Mucosa of gallbladder (tissue), 1 donor: ENCODE measurements at regions not wholly inside any gene's neighbourhood (a gene's known extent, or its start where the extent isn't known, plus 50 kb on each side); places are given as distances from the start of the nearest gene placed in this dataset.
"Not testable (repeated sequence)": the region's sequence is repeated elsewhere in the genome, so short reads cannot be mapped to it uniquely, and the experiment has no call there.

Experiments
- DNase-seq: peaks from one replicate; pipeline ENCODE4 v3.0.0-alpha.2; 2020; ENCODE audit warnings: low spot score
- donor health status: DM: no; HTN: no; CAD: no.

DNA sequence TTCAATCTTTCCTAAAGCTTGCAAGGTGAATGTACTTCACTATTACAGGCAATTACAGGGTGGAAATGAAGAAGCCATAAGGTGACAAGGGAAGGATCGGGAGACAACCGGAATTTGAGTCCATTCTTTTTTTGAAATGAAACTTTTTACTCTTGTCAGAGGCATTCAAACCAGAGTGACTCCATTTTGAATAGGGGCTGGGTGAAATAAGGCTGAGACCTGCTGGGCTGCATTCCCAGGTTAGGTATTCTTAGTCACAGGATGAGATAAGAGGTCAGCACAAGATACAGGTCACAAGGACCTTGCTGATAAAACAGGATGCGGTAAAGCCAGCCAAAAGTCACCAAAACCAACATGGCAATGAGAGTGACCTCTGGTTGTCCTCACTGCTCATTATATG is 363.3 kb downstream of the TYW1 start:
- DNase-seq = no peak

GRCh38 chr7:67361150-67361549 is 364.5 kb downstream of the TYW1 start:
- DNase-seq = no peak

GRCh38 chr7:67364441-67365017 is 367.9 kb downstream of the TYW1 start:
- no peak for DNase-seq

- peak; percentile 63 for DNase-seq
Measured at GRCh38 chr7:67371429-67372305, 375.0 kb downstream of the TYW1 start.

DNA sequence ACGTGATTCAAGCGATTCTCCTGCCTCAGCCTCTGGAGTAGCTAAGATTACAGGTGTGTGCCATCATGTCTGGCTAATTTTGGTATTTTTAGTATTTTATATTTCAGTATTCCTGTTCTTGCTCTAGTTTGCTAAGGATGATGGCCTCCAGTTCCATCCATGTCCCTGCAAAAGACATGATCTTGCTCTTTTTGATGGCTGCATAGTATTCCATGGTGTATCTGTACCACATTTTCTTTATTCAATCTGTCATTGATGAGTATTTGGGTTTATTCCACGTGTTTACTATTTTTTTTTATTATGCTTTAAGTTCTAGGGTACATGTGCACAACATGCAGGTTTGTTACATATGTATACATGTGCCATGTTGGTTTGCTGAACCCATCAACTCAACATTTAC is 376.8 kb downstream of the TYW1 start:
- DNase-seq = not testable (repeated sequence)

DNA sequence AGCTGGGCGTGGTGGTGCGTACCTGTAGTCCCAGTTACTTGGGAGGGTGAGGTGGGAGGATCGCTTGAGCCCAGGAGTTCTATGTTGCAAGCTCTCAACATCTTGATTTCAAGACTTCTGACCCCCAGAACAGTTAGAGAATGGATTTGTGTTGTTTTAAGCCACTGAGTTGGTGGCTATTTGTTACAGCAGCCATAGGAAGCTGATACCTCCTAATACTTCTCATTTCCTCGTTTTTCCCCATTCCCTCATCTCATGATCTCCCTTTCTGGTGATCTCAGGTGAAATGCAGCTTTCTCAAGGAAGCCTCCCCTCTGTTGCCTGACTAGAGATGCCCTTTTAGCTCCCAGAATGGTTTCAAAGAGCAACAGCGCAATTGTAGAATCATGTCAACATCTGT is 378.8 kb downstream of the TYW1 start:
- no peak for DNase-seq

GRCh38 chr7:67377939-67378862 is 381.6 kb downstream of the TYW1 start:
- peak; percentile 62 for DNase-seq

DNA sequence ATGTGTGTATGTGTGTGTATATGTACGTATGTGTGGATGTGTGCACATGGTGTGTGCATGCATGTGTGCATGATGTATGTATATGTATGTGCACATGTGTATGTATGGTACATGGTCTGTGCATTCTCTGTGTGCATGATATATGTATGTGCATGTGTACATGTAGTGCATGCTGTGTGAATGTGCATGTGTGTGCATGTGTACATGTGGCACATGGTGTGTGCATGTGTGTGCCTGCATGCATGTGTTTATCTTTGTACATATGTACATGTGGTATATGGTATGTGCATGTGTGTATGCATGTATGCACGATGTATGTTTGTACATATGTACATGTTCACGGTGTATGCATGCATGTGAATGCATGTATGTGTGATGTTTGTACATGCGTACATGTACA is 383.7 kb downstream of the TYW1 start:
- no peak for DNase-seq

GRCh38 chr7:67380858-67381257 is 384.2 kb downstream of the TYW1 start:
- DNase-seq = no peak

- no peak for DNase-seq
Measured at GRCh38 chr7:67387851-67388250, 391.2 kb downstream of the TYW1 start.

GRCh38 chr7:67391168-67391567 is 394.5 kb downstream of the TYW1 start:
- DNase-seq = no peak

DNA sequence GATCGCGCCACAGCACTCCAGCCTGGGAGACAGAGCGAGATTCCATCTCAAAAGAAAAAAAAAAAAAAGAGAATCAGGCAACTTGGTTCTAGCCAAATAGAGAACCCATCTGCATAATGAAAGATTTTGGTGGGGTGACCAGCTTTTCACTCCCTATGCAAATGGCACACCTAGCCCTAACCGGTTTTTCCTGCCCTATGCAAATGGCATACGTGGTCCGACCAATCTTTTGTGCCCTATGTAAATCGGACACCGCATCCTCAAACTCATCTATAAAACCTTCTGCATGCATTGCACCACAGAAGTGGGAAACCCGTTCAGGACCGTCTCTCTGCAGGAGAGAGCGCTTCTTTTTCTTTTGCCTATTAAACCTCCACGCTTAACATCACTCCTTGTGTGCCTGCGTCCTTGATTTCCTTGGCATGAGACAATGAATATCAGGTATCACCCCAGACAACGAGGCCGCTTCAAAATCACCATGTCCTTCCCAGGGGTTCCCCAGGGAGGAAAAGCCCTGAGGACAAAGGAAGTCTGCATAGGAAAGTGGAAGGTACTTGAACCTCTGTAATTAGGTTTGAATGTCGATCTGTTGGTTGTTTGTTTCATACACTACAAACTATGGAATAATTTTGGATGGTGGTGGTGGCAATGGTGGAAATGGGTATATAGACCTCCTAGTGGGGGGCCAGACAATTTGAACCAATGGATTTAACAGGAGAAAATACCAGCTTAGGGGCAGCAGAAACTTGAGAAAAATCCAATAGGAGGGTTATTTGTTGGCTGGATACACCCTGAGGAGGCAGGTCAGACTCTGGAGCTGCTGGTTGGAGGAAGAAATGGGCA is 396.2 kb downstream of the TYW1 start:
- DNase-seq = no peak

- DNase-seq = no peak
Measured at GRCh38 chr7:67393903-67394302, 397.3 kb downstream of the TYW1 start.

DNA sequence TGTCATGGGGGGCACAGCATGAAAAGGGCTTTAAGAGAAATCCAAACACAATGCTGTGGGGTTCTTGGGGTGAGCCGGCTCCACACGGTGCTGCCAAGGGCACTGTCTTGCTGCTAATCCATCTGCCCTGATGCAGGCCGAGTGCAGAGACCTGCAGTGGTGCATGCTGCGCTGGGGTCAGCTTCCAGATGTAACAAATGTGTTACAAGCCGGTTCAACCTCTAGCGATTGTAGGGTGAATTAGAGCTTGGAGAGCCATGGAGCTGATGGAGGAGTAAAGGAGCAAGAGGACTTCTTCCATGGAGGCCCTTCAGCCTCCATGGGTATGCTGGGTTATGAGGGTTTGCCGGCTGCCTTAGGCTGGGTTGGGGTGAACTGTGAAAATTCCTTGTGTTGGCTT is 402.3 kb downstream of the TYW1 start:
- no peak for DNase-seq

- DNase-seq = no peak
Measured at GRCh38 chr7:67401492-67401891, 404.9 kb downstream of the TYW1 start.

- DNase-seq = no peak
Measured at GRCh38 chr7:67402280-67402679, 405.6 kb downstream of the TYW1 start.

- DNase-seq = no peak
Measured at GRCh38 chr7:67406976-67407375, 410.3 kb downstream of the TYW1 start.

DNA sequence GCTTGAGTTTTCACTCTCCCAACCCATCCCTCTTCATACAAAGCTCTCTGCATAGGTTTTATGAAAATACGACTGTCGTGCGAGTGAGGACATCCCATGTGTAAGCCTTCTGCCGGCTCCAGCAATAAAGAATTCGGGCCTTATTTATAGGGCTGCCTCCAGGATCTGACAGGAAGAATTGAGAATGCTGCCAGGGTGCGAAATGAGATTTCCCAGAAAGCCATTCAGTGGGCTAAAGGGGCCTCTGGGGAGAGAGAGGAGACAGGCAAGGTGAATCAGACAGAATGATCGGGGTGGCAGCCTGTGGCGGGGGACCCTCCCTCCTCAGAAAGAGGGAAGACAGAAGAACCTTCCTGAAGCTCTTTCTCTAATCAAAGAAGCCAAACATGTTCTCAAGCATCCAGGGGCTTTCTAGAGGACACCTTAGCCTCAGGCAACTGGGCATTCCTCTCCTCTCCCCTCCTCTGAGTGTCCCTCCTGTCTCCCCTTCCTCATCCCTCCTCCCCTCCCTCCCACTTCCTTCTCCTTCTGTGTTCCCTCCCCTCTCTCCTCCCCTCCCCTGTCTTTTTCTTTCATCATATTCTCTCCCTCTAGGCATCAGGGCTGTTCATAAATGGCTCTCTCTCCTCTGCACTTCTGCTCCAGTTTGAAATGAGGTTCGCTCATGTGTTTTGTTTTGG is 410.9 kb downstream of the TYW1 start:
- DNase-seq = no peak

GRCh38 chr7:67408109-67408508 is 411.5 kb downstream of the TYW1 start:
- no peak for DNase-seq

- DNase-seq = no peak
Measured at GRCh38 chr7:67413670-67414069, 417.0 kb downstream of the TYW1 start.

DNA sequence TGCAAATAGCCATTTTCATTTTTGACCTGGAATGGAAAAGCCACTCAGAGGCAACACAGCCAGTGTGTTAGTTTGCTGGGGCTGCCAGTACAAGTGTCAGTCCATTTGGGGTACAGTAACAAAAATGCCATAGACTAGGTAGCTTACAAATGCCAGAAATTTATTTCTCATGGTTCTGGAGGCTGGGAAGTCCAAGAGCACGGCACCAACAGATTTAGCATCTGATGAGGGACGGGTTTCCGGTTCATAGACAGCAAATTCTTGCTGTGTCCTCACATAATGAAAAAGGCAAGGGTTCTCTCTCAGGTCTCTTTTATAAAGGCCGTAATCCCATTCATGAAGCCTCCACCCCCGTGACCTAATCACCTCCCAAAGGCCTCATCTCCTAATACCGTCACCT is 418.2 kb downstream of the TYW1 start:
- no peak for DNase-seq
